OCI-M2 (cell line): ENCODE measurements at regions not wholly inside any gene's neighbourhood (a gene's known extent, or its start where the extent isn't known, plus 50 kb on each side); places are given as distances from the start of the nearest gene placed in this dataset.
"Not testable (repeated sequence)": the region's sequence is repeated elsewhere in the genome, so short reads cannot be mapped to it uniquely, and the experiment has no call there.

Source experiments
- DNase-seq: peaks from one replicate; lab custom pipeline; 2025; ENCODE audit not compliant: unreplicated experiment; lab: John Stamatoyannopoulos, UW

GRCh38 chr7:131937868-131938267 is 381.4 kb upstream of the PODXL start:
- DNase-seq: no peak

GRCh38 chr7:131935180-131935579 is 378.8 kb upstream of the PODXL start:
- DNase-seq: no peak

GRCh38 chr7:131934452-131934851 is 378.0 kb upstream of the PODXL start:
- no peak for DNase-seq

GRCh38 chr7:131933751-131934289 is 377.4 kb upstream of the PODXL start:
- no peak for DNase-seq

- DNase-seq: not testable (repeated sequence)
Observed at GRCh38 chr7:131933219-131933618, 376.8 kb upstream of the PODXL start.

GRCh38 chr7:131932271-131932670 is 375.8 kb upstream of the PODXL start:
- DNase-seq: no peak

GRCh38 chr7:131931370-131931769 is 374.9 kb upstream of the PODXL start:
- DNase-seq: no peak

- no peak for DNase-seq
Observed at GRCh38 chr7:131929632-131930031, 373.2 kb upstream of the PODXL start.

- no peak for DNase-seq
Observed at GRCh38 chr7:131927770-131928423, 371.5 kb upstream of the PODXL start.

GRCh38 chr7:131925636-131926035 is 369.2 kb upstream of the PODXL start:
- DNase-seq: no peak

GRCh38 chr7:131924857-131925256 is 368.4 kb upstream of the PODXL start:
- no peak for DNase-seq

GRCh38 chr7:131922948-131923347 is 366.5 kb upstream of the PODXL start:
- DNase-seq: not testable (repeated sequence)

- DNase-seq: no peak
Observed at GRCh38 chr7:131921016-131921415, 364.6 kb upstream of the PODXL start.

- no peak for DNase-seq
Observed at GRCh38 chr7:131919920-131920709, 363.7 kb upstream of the PODXL start.

GRCh38 chr7:131911112-131911511 is 354.7 kb upstream of the PODXL start:
- DNase-seq: no peak

GRCh38 chr7:131909151-131909768 is 352.8 kb upstream of the PODXL start:
- no peak for DNase-seq

- DNase-seq: no peak
Observed at GRCh38 chr7:131908714-131909113, 352.3 kb upstream of the PODXL start.

- no peak for DNase-seq
Observed at GRCh38 chr7:131905471-131905973, 349.1 kb upstream of the PODXL start.

GRCh38 chr7:131904760-131905327 is 348.4 kb upstream of the PODXL start:
- no peak for DNase-seq

- no peak for DNase-seq
Observed at GRCh38 chr7:131903315-131903714, 346.9 kb upstream of the PODXL start.

- no peak for DNase-seq
Observed at GRCh38 chr7:131900785-131901287, 344.4 kb upstream of the PODXL start.
